ENCODE measurements at regions not wholly inside any gene's neighbourhood (a gene's known extent, or its start where the extent isn't known, plus 50 kb on each side); places are given as distances from the start of the nearest gene placed in this dataset.

DNA sequence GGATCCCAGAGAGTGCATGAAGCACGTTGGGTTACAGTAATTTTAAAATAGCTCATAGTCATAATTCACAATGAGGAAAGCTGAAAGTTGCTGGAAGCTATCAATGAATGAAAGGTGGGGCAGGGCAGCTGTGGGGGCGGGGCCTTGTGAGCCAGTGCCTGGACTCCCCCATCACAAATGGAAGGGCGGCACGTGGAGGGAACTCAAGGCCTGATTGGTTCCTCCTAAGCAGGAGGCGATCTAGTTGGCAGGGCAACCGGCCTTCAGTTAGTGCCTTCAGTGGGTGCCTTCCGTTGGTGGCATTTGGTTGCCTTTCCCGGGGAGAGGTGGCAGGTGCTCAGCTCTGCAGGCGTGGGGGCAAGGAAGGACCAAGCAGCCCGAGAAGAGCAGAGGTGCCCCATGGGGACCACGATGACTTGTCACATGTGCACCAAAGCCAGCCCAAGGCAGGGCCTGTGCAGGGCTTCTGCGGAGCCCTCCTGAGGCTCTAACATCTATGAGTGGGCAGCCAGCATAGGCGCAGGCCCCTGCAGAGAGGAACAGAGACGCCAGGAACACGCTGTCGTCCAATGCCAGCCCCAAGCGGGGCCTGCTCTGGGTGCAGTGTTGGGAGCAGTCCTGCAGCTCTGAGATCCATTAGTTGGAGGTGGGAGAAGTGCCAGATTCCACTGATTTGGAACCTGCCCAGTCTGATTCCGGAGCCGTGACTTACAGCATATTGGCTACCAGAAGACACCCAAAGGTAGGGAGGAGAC, 59.8 kb upstream of the PDSS1 start:
- Histone ChIP-seq H3K79me2 (ENCODE audit: control insufficient read depth, insufficient read depth, low read length) (no peaks in the 10 kb centered on the region), H4K20me1 (ENCODE audit: control insufficient read depth, insufficient read depth) (no peaks in the 10 kb centered on the region), H3K27ac (ENCODE audit: control insufficient read depth, insufficient read depth) (no peak overlapping the region), H2AFZ (ENCODE audit: control insufficient read depth, low read depth, low read length) (no peak overlapping the region), H3K4me2 (ENCODE audit: control insufficient read depth, insufficient read depth) (no peak overlapping the region), H3K36me3 (ENCODE audit: control insufficient read depth in 2 of 2, insufficient read depth in 2 of 2, low read length in 1 of 2) (no peaks in the 10 kb centered on the region), H3K27me3 (replicated peaks in 1 of 2; ENCODE audit: control insufficient read depth in 2 of 2, insufficient read depth in 2 of 2, low read length in 1 of 2) (no peaks in the 10 kb centered on the region), H3K9ac (ENCODE audit: control insufficient read depth, insufficient read depth, low read length) (no peak overlapping the region), H3K9me3 (replicated peaks; ENCODE audit: control insufficient read depth, insufficient read depth, low read length) (no peaks in the 10 kb centered on the region), H3K4me3 (no peak overlapping the region), H3K4me1 (ENCODE audit: control insufficient read depth, insufficient read depth, low read length) (no peaks in the 10 kb centered on the region)
- ChIA-PET CTCF (no interaction called here), SMC1A (ENCODE audit: uncharacterized antibody, unreplicated experiment) (interaction anchor here (1.0 kb wide), 1 partner anchor 244 kb away, joined by 3 read pairs; no protein-coding TSS in a partner anchor), RAD21 (ENCODE audit: unreplicated experiment) (no interaction called here), POLR2A (no interaction called here)
- BruUV-seq (replicated peaks): no TSS peak
- 49% methylated on average over 17 of the region's 19 CpGs for WGBS (ENCODE audit: insufficient coverage, insufficient replicate concordance, low lambda C conversion rate, missing lambda C conversion rate)
- intact Hi-C loops (cut with micrococcal nuclease; ENCODE audit: unreplicated experiment) (no loop called here), in situ Hi-C loops (cut with MboI) (no loop called here)
- no peak for FAIRE-seq
- ATAC-seq: no peak
- TF ChIP-seq ATF7 (IDR thresholded peaks at IDR 0.05; ENCODE audit: low read depth) (no peak), POU2F2 (IDR thresholded peaks at IDR 0.05; ENCODE audit: borderline replicate concordance, low read depth, low read length) (no peak), SPI1 (IDR thresholded peaks at IDR 0.05; ENCODE audit: borderline replicate concordance, insufficient read depth, low read depth, low read length) (no peak), RCOR1 (conservative IDR thresholded peaks at IDR 0.05; ENCODE audit: low read depth, low read length) (no peak), IKZF1 (conservative IDR thresholded peaks at IDR 0.05) (no peak), SRF (IDR thresholded peaks at IDR 0.05; ENCODE audit: low read depth in 2 of 2, low read length in 2 of 2) (no peak), MXI1 (IDR thresholded peaks at IDR 0.05; ENCODE audit: low read depth, low read length) (no peak), FOS (IDR thresholded peaks at IDR 0.05; ENCODE audit: borderline replicate concordance, extremely low read depth, insufficient read length) (no peak), CREB1 (IDR thresholded peaks at IDR 0.05; ENCODE audit: low read depth) (no peak)
- no peak for DNase-seq (ENCODE audit: low read depth, low spot score)

Measured in GM12878 (cell line).